PC-9 (cell line): ENCODE measurements at regions not wholly inside any gene's neighbourhood (a gene's known extent, or its start where the extent isn't known, plus 50 kb on each side); places are given as distances from the start of the nearest gene placed in this dataset.

Source experiments
- BruUV-seq: library from RNA; stranded (reverse); fragments of 400-500 nt; replicated peaks from 2 replicates; lab custom pipeline; 2021; lab: Mats Ljungman, UMichigan
- CTCF ChIA-PET: fragments of 300-600 bp; sonication (Branson Sonifier 250); formaldehyde crosslinking; loops from one replicate; lab custom pipeline; 2022; ENCODE audit warnings: antibody characterized with exemption; lab: Charles Lee
- POLR2A ChIA-PET: fragments of 300-600 bp; sonication (Branson Sonifier 250); formaldehyde crosslinking; loops from one replicate; lab custom pipeline; 2022; ENCODE audit warnings: antibody characterized with exemption; ENCODE audit not compliant: unreplicated experiment; lab: Charles Lee
- DNase-seq, 2 experiments: peaks; one replicate each; pipeline versions ENCODE4 v3.0.0 to v3.0.0-alpha.2; 2015 to 2022; ENCODE audit warnings: mixed read lengths in 1 of 2
- H2AFZ ChIP-seq: fragments of 200-600 bp; sonication (generic); 2 replicates; pipeline ENCODE4 v1.8.1; 2017; ENCODE audit warnings: antibody characterized with exemption
- H3F3A ChIP-seq: fragments of 200-600 bp; sonication (generic); 2 replicates; pipeline ENCODE4 v1.8.1; 2017; ENCODE audit warnings: antibody characterized with exemption, mild to moderate bottlenecking, low read depth; ENCODE audit not compliant: insufficient read depth
- H3K27ac ChIP-seq: fragments of 200-600 bp; sonication (generic); 2 replicates; pipeline ENCODE4 v1.6.1; 2016; ENCODE audit warnings: mixed run types
- H3K27me3 ChIP-seq: fragments of 200-600 bp; sonication (generic); 2 replicates; pipeline ENCODE4 v1.6.1; 2016; ENCODE audit warnings: low read depth, mixed run types; ENCODE audit not compliant: insufficient read depth
- H3K36me3 ChIP-seq: fragments of 200-600 bp; sonication (generic); 2 replicates; pipeline ENCODE4 v1.6.1; 2016; ENCODE audit warnings: low read depth, mixed run types
- H3K4me1 ChIP-seq: fragments of 200-600 bp; sonication (generic); replicated peaks from 2 replicates; pipeline ENCODE4 v1.6.1; 2016; ENCODE audit warnings: mixed run types; ENCODE audit not compliant: insufficient read depth
- H3K4me2 ChIP-seq: fragments of 200-600 bp; sonication (generic); 2 replicates; pipeline ENCODE4 v1.6.1; 2017; ENCODE audit warnings: mixed run types
- H3K4me3 ChIP-seq: fragments of 200-600 bp; sonication (generic); 2 replicates; pipeline ENCODE4 v1.6.1; 2016; ENCODE audit warnings: mixed run types
- H3K79me2 ChIP-seq: fragments of 200-600 bp; sonication (generic); 2 replicates; pipeline ENCODE4 v1.6.1; 2017; ENCODE audit warnings: low read depth, mixed run types
- H3K9me2 ChIP-seq: fragments of 200-600 bp; sonication (generic); 2 replicates; pipeline ENCODE4 v1.8.1; 2017; ENCODE audit warnings: mild to moderate bottlenecking; ENCODE audit not compliant: insufficient read depth
- H3K9me3 ChIP-seq: fragments of 200-600 bp; sonication (generic); 2 replicates; pipeline ENCODE4 v1.8.1; 2016; ENCODE audit warnings: low read depth; ENCODE audit not compliant: insufficient read depth
- H4K20me1 ChIP-seq: fragments of 200-600 bp; sonication (generic); 2 replicates; pipeline ENCODE4 v1.8.1; 2017; ENCODE audit not compliant: insufficient read depth
- CTCF ChIP-seq: fragments of 200-600 bp; sonication (generic); conservative IDR thresholded peaks from 2 replicates; pipeline ENCODE4 v1.6.1; 2017; ENCODE audit warnings: mixed run types, antibody characterized with exemption, mild to moderate bottlenecking, moderate library complexity
- EZH2 ChIP-seq: fragments of 200-600 bp; sonication (generic); IDR thresholded peaks from 2 replicates; pipeline ENCODE4 v1.8.0; 2017; ENCODE audit warnings: antibody characterized with exemption, low read depth
- intact Hi-C: fragments of 100-400 bp; cut with micrococcal nuclease; formaldehyde crosslinking; loops from one replicate; pipeline ENCODE4 v1.10.0; 2022; ENCODE audit not compliant: unreplicated experiment

GRCh38 chr22:26927821-26928220 is 270.4 kb downstream of the MIAT start:
- H2AFZ ChIP-seq: no peak overlapping the region
- POLR2A ChIA-PET: no interaction called here
- H3K27me3 ChIP-seq: peaks cover 65% of the 10 kb centered on the region
- DNase-seq: no peak
- intact Hi-C loops: no loop called here
- no peaks in the 10 kb centered on the region for H4K20me1 ChIP-seq
- no peaks in the 10 kb centered on the region for H3K79me2 ChIP-seq
- no peaks in the 10 kb centered on the region for H3K36me3 ChIP-seq
- no TSS peak for BruUV-seq
- H3K27ac ChIP-seq: no peak overlapping the region
- no peak overlapping the region for H3K4me2 ChIP-seq
- no peaks in the 10 kb centered on the region for H3K4me1 ChIP-seq
- no peaks in the 10 kb centered on the region for H3K9me3 ChIP-seq
- H3K9me2 ChIP-seq: no peaks in the 10 kb centered on the region
- no peak overlapping the region for H3K4me3 ChIP-seq
- H3F3A ChIP-seq: no peaks in the 10 kb centered on the region
- TF ChIP-seq CTCF (no peak), EZH2 (no peak)
- CTCF ChIA-PET: no interaction called here

DNA sequence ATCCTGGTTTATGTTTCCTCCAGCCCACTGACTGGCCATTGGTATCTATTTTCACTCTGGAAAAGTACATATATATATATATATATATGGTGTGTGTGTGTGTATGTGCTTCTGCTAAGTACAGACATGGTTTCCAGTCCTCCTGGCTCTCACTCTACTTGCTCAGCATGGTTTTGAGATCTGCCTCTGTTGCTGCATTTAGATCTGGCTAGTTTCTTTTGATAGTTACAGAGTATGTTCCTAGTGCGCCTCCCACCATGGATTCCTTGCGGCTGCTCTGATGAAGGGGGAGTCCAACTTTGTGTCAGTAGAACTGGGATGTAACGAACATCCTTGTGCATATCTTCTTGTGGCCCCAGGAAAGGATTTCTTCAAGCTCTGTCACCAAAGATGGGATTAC is 274.1 kb downstream of the MIAT start:
- Histone ChIP-seq H3K27ac (no peak overlapping the region), H3K4me1 (no peaks in the 10 kb centered on the region), H3K4me2 (no peak overlapping the region), H3K9me3 (no peaks in the 10 kb centered on the region), H3K4me3 (no peak overlapping the region), H3K27me3 (peaks cover 42% of the 10 kb centered on the region), H2AFZ (no peak overlapping the region), H3K79me2 (no peaks in the 10 kb centered on the region), H3K9me2 (no peaks in the 10 kb centered on the region), H3F3A (no peaks in the 10 kb centered on the region), H4K20me1 (no peaks in the 10 kb centered on the region), H3K36me3 (no peaks in the 10 kb centered on the region)
- BruUV-seq: no TSS peak
- ChIA-PET CTCF (no interaction called here), POLR2A (no interaction called here)
- no peak for DNase-seq
- intact Hi-C loops: no loop called here
- TF ChIP-seq CTCF (no peak), EZH2 (no peak)

- Histone ChIP-seq H3K4me1 (no peaks in the 10 kb centered on the region), H3K4me3 (no peak overlapping the region), H4K20me1 (no peaks in the 10 kb centered on the region), H2AFZ (no peak overlapping the region), H3K79me2 (no peaks in the 10 kb centered on the region), H3K27ac (no peak overlapping the region), H3K36me3 (no peaks in the 10 kb centered on the region), H3K4me2 (no peak overlapping the region), H3K27me3 (peaks cover 40% of the 10 kb centered on the region; the same call in 1 of the 2 replicates), H3K9me2 (no peaks in the 10 kb centered on the region), H3K9me3 (peaks cover 12% of the 10 kb centered on the region; the same call in 1 of the 2 replicates), H3F3A (no peaks in the 10 kb centered on the region)
- no TSS peak for BruUV-seq
- intact Hi-C loops: no loop called here
- POLR2A ChIA-PET: no interaction called here
- no peak for TF ChIP-seq CTCF
- TF ChIP-seq EZH2: no peak
- CTCF ChIA-PET: no interaction called here
- DNase-seq: no peak
Measured at GRCh38 chr22:26933105-26933590, 275.8 kb downstream of the MIAT start.
